Activated naive CD4-positive, alpha-beta T cell treated with anti-CD3 and anti-CD28 coated beads, Interleukin-2, amount 50 U/mL, for 72 hours (primary cell): ENCODE measurements at regions not wholly inside any gene's neighbourhood (a gene's known extent, or its start where the extent isn't known, plus 50 kb on each side); places are given as distances from the start of the nearest gene placed in this dataset.
"Not testable (repeated sequence)": the region's sequence is repeated elsewhere in the genome, so short reads cannot be mapped to it uniquely, and the experiment has no call there.

Experiments used
- ATAC-seq, 2 donors: fragments of 150-1000 bp; cut with Tn5 transposase; 2 replicates each; pipeline ENCODE4 v1.10.0; 2021; ENCODE audit warnings: mild to moderate bottlenecking in 2 of 2, moderate library complexity in 2 of 2
- DNase-seq, 2 donors: peaks; one replicate each; pipeline ENCODE4 v3.0.0; 2021 to 2022; ENCODE audit warnings: low spot score in 2 of 2
- H3K27ac Mint-ChIP-seq, 2 donors: one replicate each; pipeline ENCODE4 v1.8.0; 2022; ENCODE audit warnings: mild to moderate bottlenecking in 2 of 2, mixed read lengths in 2 of 2
- H3K36me3 Mint-ChIP-seq, 2 donors: one replicate each; pipeline ENCODE4 v1.8.0; 2022; ENCODE audit warnings: mixed read lengths in 2 of 2
- H3K9me3 Mint-ChIP-seq, 2 donors: one replicate each; pipeline ENCODE4 v1.8.0; 2022; ENCODE audit warnings: mixed read lengths in 2 of 2

DNA sequence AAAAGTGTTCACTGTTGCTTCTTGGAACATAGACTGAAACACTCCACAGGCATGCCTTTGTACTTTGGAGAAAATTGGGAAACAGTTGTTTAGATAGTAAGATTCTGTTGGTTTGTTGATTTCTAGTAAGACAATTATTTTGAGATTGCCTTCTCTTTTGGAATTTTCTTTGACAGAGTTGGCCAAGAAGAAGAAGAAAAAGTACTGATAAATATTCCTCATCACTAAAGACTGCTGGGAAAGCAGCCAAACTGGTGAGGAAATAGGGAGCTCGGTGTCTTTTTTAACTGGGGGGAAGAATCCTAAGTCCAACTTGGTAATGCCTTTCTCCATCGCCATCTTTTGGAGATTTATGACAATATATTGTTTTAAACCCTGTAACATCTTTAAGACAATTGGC, 370.7 kb downstream of the GPAT3 start:
- DNase-seq (no peak), ATAC-seq (no peak)
- Mint-ChIP-seq H3K36me3 (no peaks in the 10 kb centered on the region), H3K9me3 (no peaks in the 10 kb centered on the region), H3K27ac (no peak overlapping the region)

DNA sequence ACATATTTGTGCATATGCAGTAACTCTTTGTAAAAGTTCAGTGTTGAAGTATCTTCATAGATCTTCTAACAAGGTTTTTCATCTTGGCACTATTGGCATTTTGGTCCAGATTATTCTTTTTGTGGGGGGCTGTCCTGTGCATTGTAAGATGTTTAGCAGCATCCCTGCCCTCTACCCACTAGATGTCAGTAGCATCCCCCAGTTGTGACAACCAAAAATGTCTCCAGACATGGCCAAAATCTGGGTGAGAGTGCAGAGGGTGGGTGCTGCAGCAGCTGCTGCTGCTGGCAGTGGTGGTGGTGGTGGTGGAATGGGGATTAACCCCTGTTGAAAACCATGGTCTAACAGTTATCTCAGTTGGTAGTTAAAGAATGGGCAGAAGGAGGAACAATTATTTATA, 370.0 kb downstream of the GPAT3 start:
- no peak overlapping the region for H3K27ac Mint-ChIP-seq
- no peaks in the 10 kb centered on the region for H3K9me3 Mint-ChIP-seq
- DNase-seq (no peak), ATAC-seq (no peak)
- no peaks in the 10 kb centered on the region for H3K36me3 Mint-ChIP-seq

DNA sequence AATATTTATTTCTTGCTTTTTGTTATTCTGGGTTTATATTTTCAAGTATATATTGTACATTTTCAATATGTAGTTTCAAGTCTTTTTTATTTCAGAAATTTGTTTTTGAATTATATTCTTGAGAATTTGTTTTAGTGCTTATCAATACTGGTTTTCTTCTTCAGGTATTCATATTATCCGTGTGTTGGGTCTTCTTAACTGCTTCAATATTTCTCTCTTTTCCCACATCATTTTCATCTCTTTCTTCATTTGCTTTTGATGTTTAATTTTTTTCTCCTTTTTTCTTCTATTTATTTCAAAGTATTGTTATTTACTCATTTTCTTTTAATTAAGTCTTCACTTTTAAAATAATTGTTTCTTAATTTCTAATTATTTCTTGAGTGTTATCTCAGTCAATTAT, 367.8 kb downstream of the GPAT3 start:
- not testable (repeated sequence) for H3K36me3 Mint-ChIP-seq, H3K27ac Mint-ChIP-seq, ATAC-seq, DNase-seq, H3K9me3 Mint-ChIP-seq

DNA sequence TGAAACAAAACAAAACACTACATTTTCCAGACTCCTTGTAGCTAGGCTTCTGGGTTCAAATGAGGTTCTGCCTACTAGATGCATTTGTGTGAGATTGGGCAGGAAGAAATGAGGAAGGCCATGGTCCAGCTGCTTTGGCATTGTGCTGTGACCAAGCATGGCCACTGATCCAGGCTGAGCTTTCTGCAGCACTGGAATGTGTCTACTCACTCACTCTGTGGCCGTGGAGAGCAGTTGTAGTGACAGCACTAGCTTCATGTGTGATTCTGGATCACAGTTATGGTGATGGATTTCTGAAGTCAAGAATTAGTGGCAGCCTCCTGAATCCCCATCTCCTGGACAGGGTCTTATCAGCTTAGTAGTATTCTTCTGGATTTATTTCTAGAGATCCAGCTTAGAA, 358.9 kb downstream of the GPAT3 start:
- H3K9me3 Mint-ChIP-seq = peaks cover 0 to 4% of the 10 kb centered on the region in 2 donors
- DNase-seq = no peak
- no peaks in the 10 kb centered on the region for H3K36me3 Mint-ChIP-seq
- no peak overlapping the region for H3K27ac Mint-ChIP-seq
- no peak for ATAC-seq

DNA sequence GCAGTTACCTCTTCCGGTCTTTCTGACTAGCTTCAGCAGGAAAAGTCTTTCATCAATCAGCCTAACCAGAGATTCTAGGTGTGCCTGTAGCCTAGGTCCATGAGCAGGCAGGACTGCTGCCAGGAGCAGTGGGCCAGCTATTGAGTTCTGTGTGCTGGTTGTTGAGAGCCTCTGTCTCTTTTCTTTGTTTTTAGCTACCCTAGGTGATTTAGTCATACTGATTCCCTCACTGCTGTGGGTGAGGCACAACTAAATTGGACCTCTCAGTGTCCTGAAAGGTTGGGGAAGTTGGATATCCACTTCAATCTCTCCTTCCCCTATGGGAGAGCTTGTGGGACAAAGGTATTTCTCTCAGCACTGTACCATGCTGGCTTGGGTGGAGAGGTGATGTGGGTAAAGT, 354.9 kb downstream of the GPAT3 start:
- no peak for ATAC-seq
- DNase-seq = no peak
- Mint-ChIP-seq H3K9me3 (peaks cover 0 to 4% of the 10 kb centered on the region in 2 donors), H3K36me3 (no peaks in the 10 kb centered on the region), H3K27ac (no peak overlapping the region)

DNA sequence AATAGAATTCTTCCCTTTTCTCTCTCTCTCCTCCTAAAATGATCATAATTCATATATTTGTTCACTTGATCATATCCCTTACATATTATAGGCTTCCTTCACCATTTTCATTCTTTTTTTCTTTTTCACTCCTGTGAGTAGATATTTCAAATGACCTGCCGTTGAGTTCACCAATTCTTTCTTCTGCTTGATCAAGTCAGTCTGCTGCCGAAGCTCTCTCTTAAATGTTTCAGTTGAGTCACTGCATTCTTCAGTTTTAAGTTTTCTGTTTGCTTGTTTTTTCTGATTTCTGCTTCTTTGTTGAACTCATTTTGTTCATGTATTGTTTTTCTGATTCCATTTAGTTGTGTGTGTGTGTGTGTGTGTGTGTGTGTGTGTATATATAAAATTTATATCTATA, 354.3 kb downstream of the GPAT3 start:
- no peak for DNase-seq
- ATAC-seq = no peak
- Mint-ChIP-seq H3K27ac (no peak overlapping the region), H3K36me3 (no peaks in the 10 kb centered on the region), H3K9me3 (peaks cover 0 to 1% of the 10 kb centered on the region in 2 donors)

DNA sequence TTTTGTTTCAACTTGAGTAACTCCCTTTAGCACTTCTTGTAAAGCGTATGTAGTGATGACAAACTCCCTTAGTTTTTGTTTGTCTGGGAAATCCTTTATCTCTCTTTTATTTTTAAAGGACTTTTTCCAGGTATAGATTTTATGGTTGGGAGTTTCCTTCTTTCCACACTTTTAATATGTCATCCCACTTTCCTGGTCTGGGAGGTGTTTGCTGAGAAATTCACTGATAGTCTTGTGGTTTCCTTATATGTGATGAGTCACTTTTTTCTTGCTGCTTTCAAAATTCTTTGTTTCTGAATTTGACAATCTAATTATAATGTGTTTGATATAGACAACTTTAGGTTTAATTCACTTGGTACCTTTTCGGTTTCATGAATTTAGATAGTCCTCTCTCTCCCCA, 353.9 kb downstream of the GPAT3 start:
- DNase-seq (no peak), ATAC-seq (peak in 1 of 2 donors; percentile 48)
- Mint-ChIP-seq H3K36me3 (no peaks in the 10 kb centered on the region), H3K27ac (no peak overlapping the region), H3K9me3 (no peaks in the 10 kb centered on the region)

DNA sequence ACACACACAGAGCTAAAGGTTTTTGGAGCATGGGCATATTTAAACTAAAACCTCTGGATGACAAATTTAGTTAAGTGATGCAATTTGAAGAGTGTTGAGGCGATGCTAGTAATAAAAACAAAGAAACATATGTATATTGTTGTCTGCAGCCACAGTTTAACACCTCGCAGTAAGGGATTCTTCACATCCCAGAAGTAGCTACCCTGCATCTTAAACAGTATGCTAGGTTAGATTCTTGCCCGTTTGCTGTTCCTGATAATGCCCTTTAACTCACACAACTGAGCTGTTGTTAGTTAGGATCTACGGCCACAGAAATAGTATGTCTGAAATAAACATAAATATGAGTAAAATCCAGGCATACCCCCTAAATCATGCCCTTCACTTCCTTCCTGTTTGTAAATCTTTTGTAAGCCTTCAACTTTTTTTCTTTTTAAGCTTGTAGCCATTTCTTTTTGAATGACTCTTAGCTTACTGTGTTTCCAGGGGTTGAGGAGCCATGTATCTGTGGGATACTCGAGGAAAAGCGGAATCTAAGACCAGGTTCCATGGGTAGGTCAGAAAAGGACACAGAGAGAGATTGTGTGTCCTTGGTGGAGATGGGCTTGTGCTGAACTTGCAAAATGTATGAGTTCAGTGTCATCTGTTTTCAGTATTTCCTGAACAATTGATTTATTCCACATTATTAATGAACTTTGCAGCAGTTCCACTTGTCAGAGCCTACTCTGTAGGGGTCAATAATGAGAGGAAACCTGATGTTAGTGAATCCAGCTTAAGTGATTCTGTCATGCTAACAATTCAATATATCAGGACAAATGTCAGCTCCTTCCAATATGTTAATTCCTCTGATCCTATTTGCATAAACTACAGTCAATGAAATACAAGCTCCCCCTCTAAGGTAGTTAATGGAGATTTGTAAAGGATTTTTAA, 349.6 kb downstream of the GPAT3 start:
- Mint-ChIP-seq H3K9me3 (no peaks in the 10 kb centered on the region), H3K36me3 (no peaks in the 10 kb centered on the region), H3K27ac (no peak overlapping the region)
- no peak for ATAC-seq
- no peak for DNase-seq

DNA sequence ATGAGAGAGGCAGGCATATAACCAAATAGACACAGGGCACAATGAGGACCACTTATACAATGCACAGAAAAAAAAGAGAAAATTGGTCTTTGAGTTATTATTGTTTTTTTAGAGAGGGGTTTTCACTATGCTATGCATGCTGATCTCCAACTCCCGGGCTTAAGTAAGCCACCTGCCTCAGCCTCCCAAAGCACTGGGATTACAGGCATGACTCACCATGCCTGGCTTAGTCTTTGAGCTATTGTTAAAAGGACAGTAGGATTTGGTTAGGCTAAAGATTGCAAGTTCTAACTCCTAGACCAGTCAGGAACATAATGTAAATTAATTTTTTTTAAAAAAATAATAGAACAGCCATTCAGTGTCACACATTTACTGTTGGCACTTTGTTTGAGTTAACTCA, 340.1 kb downstream of the GPAT3 start:
- no peak for DNase-seq
- no peaks in the 10 kb centered on the region for H3K9me3 Mint-ChIP-seq
- no peak overlapping the region for H3K27ac Mint-ChIP-seq
- H3K36me3 Mint-ChIP-seq = no peaks in the 10 kb centered on the region
- ATAC-seq = no peak

DNA sequence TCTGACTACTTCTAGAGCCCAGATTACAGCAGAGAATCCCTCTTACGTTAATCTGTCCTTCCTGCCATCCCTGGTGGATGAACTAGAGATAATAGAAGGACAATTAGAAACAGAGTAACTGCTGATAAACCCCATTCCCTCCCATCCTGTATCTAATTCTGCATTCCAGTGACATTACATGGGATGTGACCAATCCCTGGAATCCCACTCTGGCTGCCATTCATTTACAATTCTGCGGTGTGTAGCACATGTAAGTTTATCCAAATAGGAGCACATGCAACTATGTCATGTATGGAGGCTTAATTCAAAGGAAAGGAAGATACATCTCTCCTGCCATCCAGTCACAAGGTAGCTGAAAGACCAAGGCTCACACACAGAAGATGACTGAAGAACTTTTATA, 339.5 kb downstream of the GPAT3 start:
- no peak for DNase-seq
- Mint-ChIP-seq H3K27ac (no peak overlapping the region), H3K36me3 (no peaks in the 10 kb centered on the region), H3K9me3 (no peaks in the 10 kb centered on the region)
- ATAC-seq = no peak

DNA sequence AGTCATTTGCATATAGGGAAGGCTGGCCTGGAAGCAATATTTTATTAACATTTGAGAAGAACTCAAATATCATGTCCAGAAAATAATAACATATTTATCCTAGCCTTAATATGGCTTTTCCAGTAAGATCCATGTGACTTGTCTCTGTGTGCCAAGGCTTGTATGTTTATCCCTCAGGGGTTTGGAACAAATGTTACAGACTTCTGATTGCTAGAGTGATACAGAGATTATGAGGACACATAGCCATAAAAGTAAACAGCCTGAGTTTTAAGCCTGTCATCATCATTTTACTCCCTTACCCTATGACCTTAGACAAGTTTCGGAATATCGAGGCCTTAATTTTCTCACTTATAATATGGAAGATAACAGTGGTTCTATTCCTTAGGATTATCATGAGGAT, 338.1 kb downstream of the GPAT3 start:
- Mint-ChIP-seq H3K36me3 (no peaks in the 10 kb centered on the region), H3K27ac (no peak overlapping the region), H3K9me3 (no peaks in the 10 kb centered on the region)
- no peak for ATAC-seq
- no peak for DNase-seq

DNA sequence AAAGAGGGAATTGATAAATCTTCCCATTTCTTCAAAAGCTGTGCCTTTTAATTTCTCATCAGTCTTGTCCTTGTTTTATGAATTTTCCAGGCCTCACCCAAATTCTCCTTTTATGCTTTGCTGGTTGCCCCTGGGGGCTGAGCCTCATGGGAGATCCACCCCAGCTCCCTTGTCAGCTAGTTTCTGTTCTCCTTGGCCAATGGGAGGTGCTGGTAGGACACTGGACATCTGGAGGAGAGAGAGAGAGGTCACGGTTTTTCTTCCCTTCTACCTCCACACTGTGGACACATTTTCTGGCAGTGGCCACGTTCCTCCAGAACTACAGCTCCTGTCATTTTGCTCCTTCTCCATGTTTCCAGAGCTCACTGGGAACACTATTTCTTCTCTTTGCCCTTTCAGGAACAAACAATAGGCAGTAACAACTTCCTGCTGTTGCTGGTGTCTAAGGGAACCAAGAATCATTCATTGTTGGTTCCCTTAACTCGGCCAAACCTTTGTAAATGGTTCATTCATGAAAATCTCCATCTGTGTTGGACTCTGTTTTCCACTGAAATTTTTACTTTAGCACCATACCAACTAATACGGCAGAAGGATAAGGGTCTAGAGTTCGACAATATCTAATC, 334.5 kb downstream of the GPAT3 start:
- H3K36me3 Mint-ChIP-seq = no peaks in the 10 kb centered on the region
- no peak for ATAC-seq
- no peak for DNase-seq
- H3K27ac Mint-ChIP-seq = no peak overlapping the region
- no peaks in the 10 kb centered on the region for H3K9me3 Mint-ChIP-seq

DNA sequence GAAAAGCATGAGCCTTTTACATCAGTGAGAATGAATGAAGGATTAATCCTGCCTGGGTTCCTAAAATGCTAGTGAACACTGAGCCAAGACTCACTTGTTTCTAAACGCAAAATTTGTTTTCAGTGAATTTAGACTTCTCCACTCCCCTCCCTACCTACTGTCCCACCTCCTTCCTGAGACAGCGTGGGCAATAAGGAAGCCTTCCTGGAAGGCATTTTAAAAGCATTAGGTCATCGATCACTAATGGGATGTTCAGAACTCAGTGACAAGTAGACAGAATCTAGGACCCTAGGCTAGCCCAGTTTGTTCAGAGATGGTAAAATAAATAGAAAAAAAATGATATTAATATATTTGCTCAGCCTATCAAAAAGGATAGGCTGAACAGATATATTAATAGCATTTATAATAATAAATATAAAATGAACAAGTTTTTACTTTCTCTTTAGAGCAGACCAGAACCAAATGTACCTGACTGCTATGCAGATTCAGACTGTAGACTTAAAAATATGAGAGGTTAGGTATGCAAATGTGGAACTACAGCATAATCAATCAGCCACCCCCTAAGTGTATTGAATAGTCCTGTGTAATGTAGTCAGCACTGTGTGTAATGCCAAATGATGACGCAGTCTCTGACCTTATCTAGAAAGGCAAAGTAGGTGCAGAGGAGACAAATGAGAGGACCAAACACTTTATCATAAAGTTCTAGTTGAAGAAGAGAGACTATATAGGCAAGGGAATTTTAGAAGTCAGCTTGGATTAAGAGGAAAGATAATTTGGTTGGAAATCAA, 331.1 kb downstream of the GPAT3 start:
- DNase-seq = no peak
- H3K27ac Mint-ChIP-seq = no peak overlapping the region
- no peak for ATAC-seq
- no peaks in the 10 kb centered on the region for H3K9me3 Mint-ChIP-seq
- H3K36me3 Mint-ChIP-seq = no peaks in the 10 kb centered on the region

DNA sequence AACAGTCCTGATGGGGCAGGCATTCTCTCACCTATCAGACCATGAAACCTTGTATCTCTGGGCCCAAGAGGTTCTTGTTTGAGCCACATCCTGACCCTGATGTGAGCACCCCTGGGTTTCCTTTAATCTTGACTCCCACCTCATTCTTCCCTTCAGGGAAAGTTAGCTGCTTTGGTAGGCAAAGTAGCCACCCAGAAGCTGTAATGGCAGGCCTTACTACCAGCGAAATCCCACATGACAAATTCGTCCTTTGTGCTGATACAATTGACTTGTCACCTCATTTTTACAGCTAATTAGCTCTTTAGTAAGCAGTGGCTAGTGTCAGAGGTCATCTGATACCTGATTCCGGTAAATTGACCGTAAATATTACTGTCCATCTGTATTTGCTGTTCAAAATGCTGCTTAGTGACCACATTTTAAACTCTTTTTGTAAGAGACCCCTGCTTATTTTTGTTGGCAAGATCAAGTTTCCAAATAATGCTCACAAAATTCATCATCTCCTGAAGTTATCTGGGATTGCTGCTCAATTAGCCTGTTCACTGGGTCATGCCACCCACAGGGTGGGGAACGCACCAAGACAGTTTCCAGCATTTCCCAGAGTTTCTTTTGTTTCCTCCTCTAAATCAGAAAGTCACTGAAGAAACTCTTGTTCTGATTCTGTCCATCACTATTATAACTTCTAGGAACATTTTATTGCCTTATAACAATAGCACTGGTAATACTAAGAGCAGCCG, 329.7 kb downstream of the GPAT3 start:
- Mint-ChIP-seq H3K27ac (no peak overlapping the region), H3K9me3 (no peaks in the 10 kb centered on the region), H3K36me3 (no peaks in the 10 kb centered on the region)
- DNase-seq = no peak
- ATAC-seq = no peak

DNA sequence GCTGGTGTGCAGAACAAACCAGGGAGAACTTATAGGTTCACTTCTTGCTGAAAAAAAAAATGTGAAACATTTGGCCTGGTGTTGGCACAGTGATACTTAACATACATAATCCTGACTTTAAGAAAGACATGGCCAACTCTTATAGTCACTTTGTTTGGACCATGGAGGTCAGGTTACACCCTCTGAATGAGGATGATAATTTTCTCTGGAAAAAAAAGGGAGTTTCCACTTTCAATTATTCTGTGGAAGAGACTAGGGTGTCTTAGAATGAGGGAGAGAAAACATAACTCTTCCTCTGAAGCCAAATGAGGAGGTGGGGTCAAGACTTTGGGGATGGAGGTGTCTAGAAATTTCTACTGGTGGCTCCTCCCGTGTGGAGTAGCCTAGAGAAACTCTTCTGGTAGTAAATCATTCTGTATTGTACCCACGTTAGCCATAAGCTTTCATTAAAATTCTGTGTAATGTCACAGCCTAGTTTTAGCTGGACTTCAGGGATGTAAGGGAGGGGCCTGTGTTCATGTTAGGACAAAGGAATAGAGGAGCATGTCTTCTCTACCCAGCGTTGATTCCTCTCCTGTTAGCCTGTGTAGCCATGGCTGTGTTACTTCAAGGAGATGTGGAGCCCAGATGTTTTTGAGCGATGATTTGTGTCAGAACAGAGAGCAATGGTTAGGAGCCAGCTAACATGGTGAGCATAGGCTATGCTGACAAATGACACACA, 328.3 kb downstream of the GPAT3 start:
- Mint-ChIP-seq H3K27ac (no peak overlapping the region), H3K9me3 (no peaks in the 10 kb centered on the region), H3K36me3 (no peaks in the 10 kb centered on the region)
- DNase-seq (no peak), ATAC-seq (no peak)

DNA sequence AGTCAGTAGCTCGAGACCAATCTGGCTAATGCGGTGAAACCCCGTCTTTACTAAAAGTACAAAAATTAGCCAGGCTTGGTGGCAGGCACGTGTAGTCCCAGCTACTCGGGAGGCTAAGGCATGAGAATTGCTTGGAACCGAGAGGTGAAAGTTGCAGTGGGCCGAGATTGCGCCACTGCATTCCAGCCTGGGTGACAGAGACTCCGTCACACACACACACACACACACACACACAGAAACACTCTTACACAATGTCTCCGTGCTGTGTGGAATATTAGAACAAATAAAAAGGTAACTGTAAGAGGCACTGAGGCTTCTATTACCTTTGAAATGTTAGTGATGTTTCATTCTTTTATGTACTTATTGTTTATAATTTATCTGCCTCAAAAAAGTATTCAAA, 326.6 kb downstream of the GPAT3 start:
- H3K36me3 Mint-ChIP-seq = no peaks in the 10 kb centered on the region
- no peak overlapping the region for H3K27ac Mint-ChIP-seq
- no peaks in the 10 kb centered on the region for H3K9me3 Mint-ChIP-seq
- DNase-seq = no peak
- ATAC-seq = no peak
